GM13976 (cell line): ENCODE measurements at regions not wholly inside any gene's neighbourhood (a gene's known extent, or its start where the extent isn't known, plus 50 kb on each side); places are given as distances from the start of the nearest gene placed in this dataset.

ENCODE experiments used
- DNase-seq: peaks from one replicate; pipeline ENCODE4 v3.0.0; 2012; ENCODE audit warnings: low spot score
- in situ Hi-C: fragments of 300-500 bp; cut with MboI; formaldehyde crosslinking; loops from one replicate; pipeline ENCODE4 v1.12.0; 2022; ENCODE audit warnings: low sequenced_read_pairs, mixed read lengths, inconsistent platforms; ENCODE audit not compliant: unreplicated experiment
- TF ChIP-seq, protein P1 (sequence below): IDR thresholded peaks from 2 replicates; pipeline ENCODE4 v1.5.1; 2012; ENCODE audit warnings: borderline replicate concordance, mild to moderate bottlenecking; ENCODE audit not compliant: insufficient read depth; ENCODE audit errors: extremely low read depth, missing control alignments, control extremely low read depth

GRCh38 chr2:65532326-65532725 lies 99.9 kb upstream of the SPRED2 start:
- DNase-seq, result no peak
- in situ Hi-C loops, result no loop called here
- TF ChIP-seq, protein P1, sequence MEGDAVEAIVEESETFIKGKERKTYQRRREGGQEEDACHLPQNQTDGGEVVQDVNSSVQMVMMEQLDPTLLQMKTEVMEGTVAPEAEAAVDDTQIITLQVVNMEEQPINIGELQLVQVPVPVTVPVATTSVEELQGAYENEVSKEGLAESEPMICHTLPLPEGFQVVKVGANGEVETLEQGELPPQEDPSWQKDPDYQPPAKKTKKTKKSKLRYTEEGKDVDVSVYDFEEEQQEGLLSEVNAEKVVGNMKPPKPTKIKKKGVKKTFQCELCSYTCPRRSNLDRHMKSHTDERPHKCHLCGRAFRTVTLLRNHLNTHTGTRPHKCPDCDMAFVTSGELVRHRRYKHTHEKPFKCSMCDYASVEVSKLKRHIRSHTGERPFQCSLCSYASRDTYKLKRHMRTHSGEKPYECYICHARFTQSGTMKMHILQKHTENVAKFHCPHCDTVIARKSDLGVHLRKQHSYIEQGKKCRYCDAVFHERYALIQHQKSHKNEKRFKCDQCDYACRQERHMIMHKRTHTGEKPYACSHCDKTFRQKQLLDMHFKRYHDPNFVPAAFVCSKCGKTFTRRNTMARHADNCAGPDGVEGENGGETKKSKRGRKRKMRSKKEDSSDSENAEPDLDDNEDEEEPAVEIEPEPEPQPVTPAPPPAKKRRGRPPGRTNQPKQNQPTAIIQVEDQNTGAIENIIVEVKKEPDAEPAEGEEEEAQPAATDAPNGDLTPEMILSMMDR, result no peak

DNA sequence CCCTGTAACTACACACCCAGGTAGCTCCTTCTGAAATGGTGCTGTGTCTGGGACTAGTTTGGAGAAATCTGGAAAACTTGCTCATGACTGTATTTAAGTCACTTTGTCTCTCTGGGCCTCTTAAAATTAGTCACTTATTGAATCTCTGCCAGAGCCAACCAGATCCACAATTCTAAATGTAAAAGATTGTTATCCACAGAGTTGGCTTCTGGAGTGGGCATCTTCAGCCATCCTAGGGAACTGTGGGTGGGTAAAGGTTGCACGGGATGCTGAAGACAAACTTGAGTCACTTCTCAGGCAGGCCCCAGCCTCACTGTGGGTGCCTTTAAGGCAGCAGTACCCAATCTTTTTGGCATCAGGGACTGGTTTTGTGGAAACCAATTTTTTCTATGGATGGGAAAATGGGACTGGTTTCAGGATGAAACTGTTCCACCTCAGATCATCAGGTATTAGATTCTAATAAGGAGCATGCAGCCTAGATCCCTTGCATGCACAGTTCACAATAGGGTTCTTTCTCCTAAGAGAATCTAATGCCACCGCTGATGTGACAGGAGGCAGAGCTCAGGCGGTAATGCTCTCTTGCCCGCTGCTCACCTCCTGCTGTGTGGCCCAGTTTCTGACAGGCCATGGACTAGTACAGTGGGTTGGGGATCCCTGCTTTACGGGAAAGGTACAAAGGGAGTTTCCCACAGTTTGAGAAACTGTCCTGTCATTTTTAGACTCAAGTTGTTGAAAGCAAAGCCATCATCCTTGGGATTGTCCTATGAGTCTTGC lies 98.3 kb upstream of the SPRED2 start:
- in situ Hi-C loops, result no loop called here
- DNase-seq, result no peak
- TF ChIP-seq, protein P1, result no peak

DNA sequence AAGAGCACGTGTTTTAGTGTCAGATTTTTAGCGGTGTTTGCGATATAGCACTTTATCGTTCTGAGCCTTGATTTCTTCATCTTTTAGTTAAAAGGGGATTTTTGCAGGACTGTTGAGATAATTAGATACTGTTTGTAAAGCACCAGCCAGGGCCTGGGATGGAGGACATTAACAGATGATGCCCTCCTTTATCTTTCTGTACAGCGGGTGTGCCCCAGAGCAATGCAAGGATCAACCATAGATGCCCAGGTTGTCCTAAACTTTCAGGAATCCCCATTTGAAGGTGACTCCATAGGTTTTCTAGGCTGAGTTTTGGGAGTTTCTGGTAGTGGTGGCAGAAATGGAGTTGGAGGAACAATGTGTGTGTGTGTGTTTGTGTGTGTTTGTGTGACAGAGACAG lies 97.0 kb upstream of the SPRED2 start:
- in situ Hi-C loops, result no loop called here
- no peak for DNase-seq
- TF ChIP-seq, protein P1, result no peak

DNA sequence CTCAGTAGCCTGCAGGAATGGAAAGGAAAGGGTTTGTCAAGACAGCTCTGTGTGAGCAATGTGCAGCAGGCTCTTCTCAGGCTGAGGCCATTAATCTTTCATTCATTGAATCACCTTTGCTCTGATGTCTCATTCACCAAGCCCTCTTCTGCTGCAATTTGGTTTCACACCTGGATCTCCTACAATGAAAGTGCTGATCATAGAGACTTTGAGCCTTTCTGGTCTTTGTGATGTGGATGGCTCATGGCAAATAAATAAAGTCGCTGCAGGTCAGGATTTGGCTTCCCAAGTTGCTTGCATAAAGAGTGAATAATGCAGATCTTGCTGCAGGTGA lies 95.8 kb upstream of the SPRED2 start:
- in situ Hi-C loops, result no loop called here
- DNase-seq, result no peak
- TF ChIP-seq, protein P1, result no peak

- TF ChIP-seq, protein P1, result no peak
- DNase-seq, result no peak
- in situ Hi-C loops, result no loop called here
Observed at GRCh38 chr2:65527451-65528240, 95.2 kb upstream of the SPRED2 start.

DNA sequence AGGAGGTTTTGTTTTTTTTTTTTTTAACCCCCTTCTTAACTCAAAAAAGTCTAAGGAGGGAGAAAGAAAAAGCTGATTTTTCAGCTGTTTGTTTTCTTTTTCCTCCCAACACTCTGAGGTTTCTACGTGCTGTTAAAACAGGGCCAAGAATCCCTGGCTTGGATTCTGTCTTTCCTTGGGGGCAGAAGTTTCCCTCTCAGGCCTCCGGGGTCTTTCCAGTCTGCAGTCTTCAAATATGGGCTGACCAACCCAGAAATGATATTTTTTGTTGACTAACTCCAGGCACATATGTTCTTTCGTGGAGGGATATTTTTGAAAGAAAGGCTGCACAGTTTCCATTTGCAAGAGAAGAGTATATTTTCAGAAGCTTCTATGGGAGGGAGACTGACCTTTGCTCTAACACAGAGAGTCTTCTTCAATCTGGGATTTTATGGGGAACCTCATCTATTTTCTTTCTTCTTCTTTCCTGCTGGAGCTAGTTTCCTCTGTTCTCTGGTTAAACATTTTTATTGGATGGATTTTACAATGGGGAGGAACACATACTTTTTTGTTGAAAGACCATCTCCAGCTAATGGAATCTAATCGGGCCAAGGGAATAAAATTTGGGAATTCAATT lies 93.3 kb upstream of the SPRED2 start:
- no peak for DNase-seq
- TF ChIP-seq, protein P1, result no peak
- in situ Hi-C loops, result no loop called here
